ENCODE measurements at regions not wholly inside any gene's neighbourhood (a gene's known extent, or its start where the extent isn't known, plus 50 kb on each side); places are given as distances from the start of the nearest gene placed in this dataset.

DNA sequence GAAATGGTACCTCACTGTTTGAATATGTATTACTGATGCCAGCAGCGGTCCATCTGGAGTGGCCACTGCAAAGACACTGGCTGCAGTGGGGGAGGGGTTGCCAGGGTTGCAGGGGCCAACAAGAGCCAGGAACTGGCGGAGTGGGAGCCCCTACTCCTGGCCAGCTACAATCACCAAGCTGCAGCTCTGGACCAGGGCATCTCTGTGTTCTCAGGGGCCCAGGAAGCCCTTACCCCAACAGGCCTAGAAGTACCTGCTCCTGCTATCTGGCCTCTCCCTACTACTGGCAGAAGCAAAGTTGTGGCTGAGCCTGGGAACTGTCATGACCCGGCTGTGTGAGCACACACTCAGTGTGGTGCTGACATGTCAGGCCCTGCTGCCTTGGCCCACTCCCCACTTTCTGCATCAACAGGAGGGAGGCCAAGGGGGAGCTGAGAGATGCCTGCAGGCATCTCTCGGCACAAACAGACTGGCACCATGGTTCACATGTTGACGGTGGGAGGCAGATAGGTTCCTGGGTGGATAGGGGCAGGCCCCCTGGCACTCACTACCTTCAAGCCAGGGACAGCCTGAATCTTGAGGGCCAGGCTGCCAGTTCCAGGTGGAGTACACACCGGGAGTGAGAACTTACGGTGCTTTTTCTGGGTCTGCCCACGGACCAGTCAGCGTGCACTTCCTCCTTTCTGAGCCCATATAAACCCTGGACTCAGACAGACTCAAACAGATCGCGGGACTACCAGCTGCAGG, 1188.0 kb downstream of the GRIK2 start (continued):
- TF ChIP-seq CHD1 (IDR thresholded peaks at IDR 0.05; ENCODE audit: low read depth, low read length) (no peak), TEAD4 (IDR thresholded peaks at IDR 0.05; ENCODE audit: low read depth, low read length) (no peak), SP4 (IDR thresholded peaks at IDR 0.05; ENCODE audit: low read length) (no peak), KDM5A (IDR thresholded peaks at IDR 0.05; ENCODE audit: low read length) (no peak), TCF12 (IDR thresholded peaks at IDR 0.05; ENCODE audit: low read depth, low read length) (no peak), SP2 (IDR thresholded peaks at IDR 0.05; ENCODE audit: low read length) (no peak)

Data from H1 (cell line).